HEK293 (cell line): ENCODE measurements at regions not wholly inside any gene's neighbourhood (a gene's known extent, or its start where the extent isn't known, plus 50 kb on each side); places are given as distances from the start of the nearest gene placed in this dataset.

ENCODE experiments used
- CTCF ChIA-PET: fragments of 350-600 bp; formaldehyde crosslinking; extraction: SDS; loops from one replicate; lab custom pipeline; 2021; ENCODE audit warnings: antibody characterized with exemption; lab: Yijun Ruan, JAX
- POLR2A ChIA-PET: fragments of 300-600 bp; formaldehyde crosslinking; extraction: SDS; loops from one replicate; lab custom pipeline; 2020; ENCODE audit warnings: antibody characterized with exemption, inconsistent platforms; lab: Yijun Ruan, JAX
- H3K27ac ChIP-seq: fragments of 200-500 bp; sonication (Bioruptor generic); 2 replicates; pipeline ENCODE4 v1.5.1; 2014; ENCODE audit warnings: low read depth, low read length, control low read depth, inconsistent platforms; ENCODE audit errors: extremely low read depth
- H3K36me3 ChIP-seq, 2 experiments: fragments of 200-500 bp in 1 of 2; sonication (Bioruptor generic) in 1 of 2; 1 replicate in 1 of 2; 2 replicates in 1 of 2; pipeline ENCODE4 v1.5.1; 2014 to 2017; ENCODE audit warnings: inconsistent platforms in 2 of 2, low read length in 2 of 2; ENCODE audit not compliant: control insufficient read depth in 2 of 2, insufficient read depth in 1 of 2
- H3K4me1 ChIP-seq: fragments of 200-500 bp; sonication (Bioruptor generic); 2 replicates; pipeline ENCODE4 v1.5.1; 2014; ENCODE audit warnings: mild to moderate bottlenecking, low read length, inconsistent platforms; ENCODE audit not compliant: control insufficient read depth, insufficient read depth
- H3K4me3 ChIP-seq: 2 replicates; pipeline ENCODE4 v1.5.1; 2011; ENCODE audit warnings: low read depth, mild to moderate bottlenecking, control low read depth, low read length, moderate library complexity
- H3K9me3 ChIP-seq: fragments of 200-500 bp; sonication (Bioruptor generic); 2 replicates; pipeline ENCODE4 v1.5.1; 2014; ENCODE audit warnings: low read depth, low read length, inconsistent platforms; ENCODE audit not compliant: control insufficient read depth, insufficient read depth
- GFI1B ChIP-seq: fragments of 450-650 bp; formaldehyde crosslinking; IDR thresholded peaks from 2 replicates; pipeline ENCODE4 v1.5.1; 2016; ENCODE audit warnings: missing biosample characterization, missing genetic modification characterization
- KLF1 ChIP-seq: fragments of 450-650 bp; formaldehyde crosslinking; IDR thresholded peaks from 2 replicates; pipeline ENCODE4 v1.5.1; 2016; ENCODE audit warnings: missing biosample characterization, missing genetic modification characterization
- KLF16 ChIP-seq: fragments of 450-650 bp; formaldehyde crosslinking; IDR thresholded peaks from 2 replicates; pipeline ENCODE4 v1.5.1; 2017; ENCODE audit warnings: missing biosample characterization, missing genetic modification characterization
- MYNN ChIP-seq: fragments of 450-650 bp; formaldehyde crosslinking; IDR thresholded peaks from 2 replicates; pipeline ENCODE4 v1.5.1; 2016; ENCODE audit warnings: missing biosample characterization, missing genetic modification characterization, borderline replicate concordance
- REPIN1 ChIP-seq: fragments of 450-650 bp; formaldehyde crosslinking; IDR thresholded peaks from 2 replicates; pipeline ENCODE4 v1.5.1; 2017; ENCODE audit warnings: missing biosample characterization, missing genetic modification characterization, low read depth
- SCRT2 ChIP-seq: fragments of 450-650 bp; formaldehyde crosslinking; IDR thresholded peaks from 2 replicates; pipeline ENCODE4 v1.5.1; 2016; ENCODE audit warnings: missing biosample characterization, missing genetic modification characterization
- ZBTB21 ChIP-seq: fragments of 450-650 bp; formaldehyde crosslinking; IDR thresholded peaks from 2 replicates; pipeline ENCODE4 v1.5.1; 2017; ENCODE audit warnings: missing biosample characterization, missing genetic modification characterization
- ZFP37 ChIP-seq: fragments of 450-650 bp; formaldehyde crosslinking; IDR thresholded peaks from 2 replicates; pipeline ENCODE4 v1.5.1; 2016; ENCODE audit warnings: missing biosample characterization, missing genetic modification characterization
- ZNF10 ChIP-seq: fragments of 450-650 bp; formaldehyde crosslinking; IDR thresholded peaks from 2 replicates; pipeline ENCODE4 v1.5.1; 2017; ENCODE audit warnings: missing biosample characterization, missing genetic modification characterization
- ZNF391 ChIP-seq: fragments of 450-650 bp; formaldehyde crosslinking; IDR thresholded peaks from 2 replicates; pipeline ENCODE4 v1.5.1; 2016; ENCODE audit warnings: low read depth, missing biosample characterization, missing genetic modification characterization, borderline replicate concordance
- ZNF433 ChIP-seq: fragments of 450-650 bp; formaldehyde crosslinking; IDR thresholded peaks from 2 replicates; pipeline ENCODE4 v1.5.1; 2016; ENCODE audit warnings: missing biosample characterization, missing genetic modification characterization, low read depth
- ZNF529 ChIP-seq: fragments of 450-650 bp; formaldehyde crosslinking; IDR thresholded peaks from 2 replicates; pipeline ENCODE4 v1.5.1; 2017; ENCODE audit warnings: missing genetic modification characterization, missing biosample characterization; ENCODE audit not compliant: insufficient replicate concordance
- ZNF624 ChIP-seq: fragments of 450-650 bp; formaldehyde crosslinking; IDR thresholded peaks from 2 replicates; pipeline ENCODE4 v1.5.1; 2017; ENCODE audit warnings: missing biosample characterization, missing genetic modification characterization
- ZNF626 ChIP-seq: fragments of 450-650 bp; sonication (Bioruptor Pico); formaldehyde crosslinking; IDR thresholded peaks from 2 replicates; pipeline ENCODE4 v1.5.1; 2018; ENCODE audit warnings: missing biosample characterization, missing genetic modification characterization, inconsistent platforms
- ZNF629 ChIP-seq: fragments of 450-650 bp; formaldehyde crosslinking; IDR thresholded peaks from 2 replicates; pipeline ENCODE4 v1.5.1; 2017; ENCODE audit warnings: missing biosample characterization, missing genetic modification characterization
- ZNF701 ChIP-seq: fragments of 450-650 bp; formaldehyde crosslinking; IDR thresholded peaks from 2 replicates; pipeline ENCODE4 v1.5.1; 2016; ENCODE audit warnings: missing biosample characterization, missing genetic modification characterization
- ZNF747 ChIP-seq: fragments of 450-650 bp; formaldehyde crosslinking; IDR thresholded peaks from 2 replicates; pipeline ENCODE4 v1.5.1; 2016; ENCODE audit warnings: missing biosample characterization, missing genetic modification characterization
- ZNF76 ChIP-seq: fragments of 450-650 bp; formaldehyde crosslinking; IDR thresholded peaks from 2 replicates; pipeline ENCODE4; 2016; ENCODE audit warnings: low read depth, missing biosample characterization, missing genetic modification characterization, borderline replicate concordance
- ZNF830 ChIP-seq: fragments of 450-650 bp; IDR thresholded peaks from 2 replicates; pipeline ENCODE4 v1.5.0; 2018; ENCODE audit warnings: missing biosample characterization, missing genetic modification characterization, low read depth, mild to moderate bottlenecking, moderate library complexity
- ZNF837 ChIP-seq: fragments of 450-650 bp; formaldehyde crosslinking; IDR thresholded peaks from 2 replicates; pipeline ENCODE4 v1.5.1; 2016; ENCODE audit warnings: missing biosample characterization, missing genetic modification characterization
- TF ChIP-seq, protein P1 (sequence below): fragments of 450-650 bp; formaldehyde crosslinking; IDR thresholded peaks from 2 replicates; pipeline ENCODE4 v1.5.1; 2016; ENCODE audit warnings: missing biosample characterization, missing genetic modification characterization
- TF ChIP-seq, protein P2 (sequence below): fragments of 450-650 bp; formaldehyde crosslinking; conservative IDR thresholded peaks from 2 replicates; pipeline ENCODE4 v1.5.1; 2016; ENCODE audit warnings: low read depth, missing biosample characterization, missing genetic modification characterization
- TF ChIP-seq, protein P3 (sequence below): fragments of 450-650 bp; formaldehyde crosslinking; IDR thresholded peaks from 2 replicates; pipeline ENCODE4 v1.5.1; 2016; ENCODE audit warnings: missing biosample characterization, missing genetic modification characterization
- TF ChIP-seq, protein P4 (sequence below): fragments of 450-650 bp; formaldehyde crosslinking; IDR thresholded peaks from 2 replicates; pipeline ENCODE4; 2016; ENCODE audit warnings: missing biosample characterization, missing genetic modification characterization
- TF ChIP-seq, protein P5 (sequence below): fragments of 450-650 bp; formaldehyde crosslinking; IDR thresholded peaks from 2 replicates; pipeline ENCODE4 v1.5.1; 2016; ENCODE audit warnings: missing biosample characterization, missing genetic modification characterization

DNA sequence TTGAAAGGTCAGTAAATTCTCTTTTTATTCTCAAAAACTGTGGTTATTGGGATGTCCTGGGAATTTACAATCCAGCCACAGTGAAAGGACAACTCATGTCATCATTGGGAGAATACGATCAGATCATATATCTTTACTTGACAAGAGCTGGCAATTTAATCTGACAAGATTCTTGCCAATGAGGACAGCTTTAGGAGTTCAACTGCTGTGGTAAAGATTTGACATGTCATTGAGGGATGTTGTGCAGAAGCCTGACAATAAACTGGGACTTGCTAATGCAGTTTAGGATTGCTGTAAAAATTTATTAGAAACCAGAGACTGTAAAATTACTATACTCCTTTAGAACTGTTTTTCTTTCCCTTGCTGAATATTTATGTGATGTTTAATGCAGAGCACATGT is 1131.0 kb downstream of the MAT2B start:
- CTCF ChIA-PET: no interaction called here
- no peaks in the 10 kb centered on the region for H3K36me3 ChIP-seq
- no peaks in the 10 kb centered on the region for H3K4me1 ChIP-seq
- H3K9me3 ChIP-seq: no peaks in the 10 kb centered on the region
- no peak overlapping the region for H3K27ac ChIP-seq
- no peak overlapping the region for H3K4me3 ChIP-seq
- TF ChIP-seq, protein P1, sequence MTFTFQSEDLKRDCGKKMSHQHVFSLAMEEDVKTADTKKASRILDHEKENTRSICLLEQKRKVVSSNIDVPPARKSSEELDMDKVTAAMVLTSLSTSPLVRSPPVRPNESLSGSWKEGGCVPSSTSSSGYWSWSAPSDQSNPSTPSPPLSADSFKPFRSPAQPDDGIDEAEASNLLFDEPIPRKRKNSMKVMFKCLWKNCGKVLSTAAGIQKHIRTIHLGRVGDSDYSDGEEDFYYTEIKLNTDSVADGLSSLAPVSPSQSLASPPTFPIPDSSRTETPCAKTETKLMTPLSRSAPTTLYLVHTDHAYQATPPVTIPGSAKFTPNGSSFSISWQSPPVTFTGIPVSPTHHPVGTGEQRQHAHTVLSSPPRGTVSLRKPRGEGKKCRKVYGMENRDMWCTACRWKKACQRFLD (tag by site-specific recombination): no peak
- TF ChIP-seq ZNF629 (tag by site-specific recombination): no peak
- no peak for TF ChIP-seq KLF1 (tag by site-specific recombination)
- TF ChIP-seq ZNF433 (tag by site-specific recombination): no peak
- TF ChIP-seq, protein P2, sequence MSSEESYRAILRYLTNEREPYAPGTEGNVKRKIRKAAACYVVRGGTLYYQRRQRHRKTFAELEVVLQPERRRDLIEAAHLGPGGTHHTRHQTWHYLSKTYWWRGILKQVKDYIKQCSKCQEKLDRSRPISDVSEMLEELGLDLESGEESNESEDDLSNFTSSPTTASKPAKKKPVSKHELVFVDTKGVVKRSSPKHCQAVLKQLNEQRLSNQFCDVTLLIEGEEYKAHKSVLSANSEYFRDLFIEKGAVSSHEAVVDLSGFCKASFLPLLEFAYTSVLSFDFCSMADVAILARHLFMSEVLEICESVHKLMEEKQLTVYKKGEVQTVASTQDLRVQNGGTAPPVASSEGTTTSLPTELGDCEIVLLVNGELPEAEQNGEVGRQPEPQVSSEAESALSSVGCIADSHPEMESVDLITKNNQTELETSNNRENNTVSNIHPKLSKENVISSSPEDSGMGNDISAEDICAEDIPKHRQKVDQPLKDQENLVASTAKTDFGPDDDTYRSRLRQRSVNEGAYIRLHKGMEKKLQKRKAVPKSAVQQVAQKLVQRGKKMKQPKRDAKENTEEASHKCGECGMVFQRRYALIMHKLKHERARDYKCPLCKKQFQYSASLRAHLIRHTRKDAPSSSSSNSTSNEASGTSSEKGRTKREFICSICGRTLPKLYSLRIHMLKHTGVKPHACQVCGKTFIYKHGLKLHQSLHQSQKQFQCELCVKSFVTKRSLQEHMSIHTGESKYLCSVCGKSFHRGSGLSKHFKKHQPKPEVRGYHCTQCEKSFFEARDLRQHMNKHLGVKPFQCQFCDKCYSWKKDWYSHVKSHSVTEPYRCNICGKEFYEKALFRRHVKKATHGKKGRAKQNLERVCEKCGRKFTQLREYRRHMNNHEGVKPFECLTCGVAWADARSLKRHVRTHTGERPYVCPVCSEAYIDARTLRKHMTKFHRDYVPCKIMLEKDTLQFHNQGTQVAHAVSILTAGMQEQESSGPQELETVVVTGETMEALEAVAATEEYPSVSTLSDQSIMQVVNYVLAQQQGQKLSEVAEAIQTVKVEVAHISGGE (tag by site-specific recombination): no peak
- no peak for TF ChIP-seq ZNF837 (tag by site-specific recombination)
- no peak for TF ChIP-seq ZFP37 (tag by site-specific recombination)
- no peak for TF ChIP-seq SCRT2 (tag by site-specific recombination)
- TF ChIP-seq ZNF830 (tag by site-specific recombination): no peak
- no peak for TF ChIP-seq ZNF626 (tag by site-specific recombination)
- no peak for TF ChIP-seq ZBTB21 (tag by site-specific recombination)
- TF ChIP-seq ZNF10 (tag by site-specific recombination): no peak
- no peak for TF ChIP-seq GFI1B (tag by site-specific recombination)
- POLR2A ChIA-PET: no interaction called here

DNA sequence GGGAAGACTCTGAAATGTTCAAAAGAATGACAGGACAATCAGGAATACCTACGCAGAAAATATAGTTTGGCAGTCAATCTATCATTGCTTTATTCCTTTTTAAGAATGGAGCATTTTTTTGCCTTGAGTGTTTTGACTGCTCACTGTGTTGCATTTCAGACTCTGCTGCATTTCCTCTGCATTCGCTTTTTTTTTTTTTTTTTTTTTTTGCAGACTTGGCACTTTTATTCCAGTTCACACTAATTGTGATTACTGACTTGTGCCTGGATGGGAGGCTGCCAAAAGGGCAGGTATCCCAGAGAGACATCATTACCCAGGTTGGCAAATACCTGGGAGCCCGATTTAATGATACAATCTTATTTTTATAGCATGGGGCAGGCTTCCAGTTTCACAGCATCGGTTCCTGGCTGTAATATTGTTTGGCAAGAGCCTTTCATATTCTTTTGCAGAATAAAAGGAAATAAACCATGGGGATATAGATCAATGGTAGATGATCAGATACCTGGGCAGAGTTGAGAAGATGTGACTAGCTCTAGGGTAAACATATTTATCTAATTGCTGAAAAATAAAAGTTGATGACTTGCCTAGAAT is 1132.6 kb downstream of the MAT2B start:
- no peaks in the 10 kb centered on the region for H3K9me3 ChIP-seq
- ChIA-PET POLR2A (no interaction called here), CTCF (interaction anchor here (0.7 kb wide), 1 partner anchor 108 kb away, joined by 6 read pairs; no protein-coding TSS in a partner anchor)
- no peaks in the 10 kb centered on the region for H3K4me1 ChIP-seq
- no peak overlapping the region for H3K27ac ChIP-seq
- H3K36me3 ChIP-seq: no peaks in the 10 kb centered on the region
- no peak overlapping the region for H3K4me3 ChIP-seq
- no peak for TF ChIP-seq ZNF747 (tag by site-specific recombination)
- no peak for TF ChIP-seq ZNF529 (tag by site-specific recombination)
- no peak for TF ChIP-seq KLF16
- TF ChIP-seq REPIN1: no peak
- no peak for TF ChIP-seq ZNF76 (tag by site-specific recombination)
- TF ChIP-seq, protein P3, sequence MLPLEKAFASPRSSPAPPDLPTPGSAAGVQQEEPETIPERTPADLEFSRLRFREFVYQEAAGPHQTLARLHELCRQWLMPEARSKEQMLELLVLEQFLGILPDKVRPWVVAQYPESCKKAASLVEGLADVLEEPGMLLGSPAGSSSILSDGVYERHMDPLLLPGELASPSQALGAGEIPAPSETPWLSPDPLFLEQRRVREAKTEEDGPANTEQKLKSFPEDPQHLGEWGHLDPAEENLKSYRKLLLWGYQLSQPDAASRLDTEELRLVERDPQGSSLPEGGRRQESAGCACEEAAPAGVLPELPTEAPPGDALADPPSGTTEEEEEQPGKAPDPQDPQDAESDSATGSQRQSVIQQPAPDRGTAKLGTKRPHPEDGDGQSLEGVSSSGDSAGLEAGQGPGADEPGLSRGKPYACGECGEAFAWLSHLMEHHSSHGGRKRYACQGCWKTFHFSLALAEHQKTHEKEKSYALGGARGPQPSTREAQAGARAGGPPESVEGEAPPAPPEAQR: no peak
- TF ChIP-seq ZNF701: no peak
- TF ChIP-seq, protein P4, sequence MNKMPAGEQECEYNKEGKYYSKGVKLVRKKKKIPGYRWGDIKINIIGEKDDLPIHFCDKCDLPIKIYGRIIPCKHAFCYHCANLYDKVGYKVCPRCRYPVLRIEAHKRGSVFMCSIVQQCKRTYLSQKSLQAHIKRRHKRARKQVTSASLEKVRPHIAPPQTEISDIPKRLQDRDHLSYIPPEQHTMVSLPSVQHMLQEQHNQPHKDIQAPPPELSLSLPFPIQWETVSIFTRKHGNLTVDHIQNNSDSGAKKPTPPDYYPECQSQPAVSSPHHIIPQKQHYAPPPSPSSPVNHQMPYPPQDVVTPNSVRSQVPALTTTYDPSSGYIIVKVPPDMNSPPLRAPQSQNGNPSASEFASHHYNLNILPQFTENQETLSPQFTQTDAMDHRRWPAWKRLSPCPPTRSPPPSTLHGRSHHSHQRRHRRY (tag by site-specific recombination): no peak
- no peak for TF ChIP-seq ZNF624 (tag by site-specific recombination)
- TF ChIP-seq, protein P5, sequence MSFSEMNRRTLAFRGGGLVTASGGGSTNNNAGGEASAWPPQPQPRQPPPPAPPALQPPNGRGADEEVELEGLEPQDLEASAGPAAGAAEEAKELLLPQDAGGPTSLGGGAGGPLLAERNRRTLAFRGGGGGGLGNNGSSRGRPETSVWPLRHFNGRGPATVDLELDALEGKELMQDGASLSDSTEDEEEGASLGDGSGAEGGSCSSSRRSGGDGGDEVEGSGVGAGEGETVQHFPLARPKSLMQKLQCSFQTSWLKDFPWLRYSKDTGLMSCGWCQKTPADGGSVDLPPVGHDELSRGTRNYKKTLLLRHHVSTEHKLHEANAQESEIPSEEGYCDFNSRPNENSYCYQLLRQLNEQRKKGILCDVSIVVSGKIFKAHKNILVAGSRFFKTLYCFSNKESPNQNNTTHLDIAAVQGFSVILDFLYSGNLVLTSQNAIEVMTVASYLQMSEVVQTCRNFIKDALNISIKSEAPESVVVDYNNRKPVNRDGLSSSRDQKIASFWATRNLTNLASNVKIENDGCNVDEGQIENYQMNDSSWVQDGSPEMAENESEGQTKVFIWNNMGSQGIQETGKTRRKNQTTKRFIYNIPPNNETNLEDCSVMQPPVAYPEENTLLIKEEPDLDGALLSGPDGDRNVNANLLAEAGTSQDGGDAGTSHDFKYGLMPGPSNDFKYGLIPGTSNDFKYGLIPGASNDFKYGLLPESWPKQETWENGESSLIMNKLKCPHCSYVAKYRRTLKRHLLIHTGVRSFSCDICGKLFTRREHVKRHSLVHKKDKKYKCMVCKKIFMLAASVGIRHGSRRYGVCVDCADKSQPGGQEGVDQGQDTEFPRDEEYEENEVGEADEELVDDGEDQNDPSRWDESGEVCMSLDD: no peak
- no peak for TF ChIP-seq ZNF626 (tag by site-specific recombination)
- TF ChIP-seq ZNF391 (tag by site-specific recombination): no peak
- no peak for TF ChIP-seq MYNN (tag by site-specific recombination)
